ENCODE measurements at regions not wholly inside any gene's neighbourhood (a gene's known extent, or its start where the extent isn't known, plus 50 kb on each side); places are given as distances from the start of the nearest gene placed in this dataset.

GRCh38 chr10:2987185-2987768 lies 80.1 kb upstream of the PFKP start:
- no peaks in the 10 kb centered on the region for H3K79me1 ChIP-seq (ENCODE audit: insufficient read depth, low read depth, low read length, poor library complexity, severe bottlenecking)
- H3K27me3 ChIP-seq (ENCODE audit: insufficient read depth, low read length), result no peaks in the 10 kb centered on the region
- H2BK120ac ChIP-seq (ENCODE audit: low read depth, low read length, poor library complexity, severe bottlenecking), result no peak overlapping the region
- no peak overlapping the region for H3K4me2 ChIP-seq (ENCODE audit: insufficient read depth, insufficient read length, low read length)
- H4K5ac ChIP-seq (ENCODE audit: insufficient read length, low read depth, low read length), result no peak overlapping the region
- no peak overlapping the region for H3K23ac ChIP-seq (ENCODE audit: insufficient read length, low read depth, low read length)
- peaks cover 6 to 7% of the 10 kb centered on the region in 2 experiments; a peak in 4 of 5 replicates for H3K9me3 Mint-ChIP-seq
- no peak overlapping the region for H2BK20ac ChIP-seq (ENCODE audit: low read depth, low read length, poor library complexity, severe bottlenecking)
- H2AK5ac ChIP-seq (ENCODE audit: insufficient read length, low read length), result no peak overlapping the region
- H3K79me2 ChIP-seq (ENCODE audit: insufficient read depth, low read length), result no peaks in the 10 kb centered on the region
- no CpG with 5 or more reads among the region's 2 CpGs for WGBS (ENCODE audit: extremely low coverage, insufficient read length, low lambda C conversion rate)
- peaks cover 9 to 24% of the 10 kb centered on the region in 2 experiments for H3K4me1 Mint-ChIP-seq
- H3K4me3 Mint-ChIP-seq, result no peak overlapping the region
- no peak overlapping the region for H3K4ac ChIP-seq (ENCODE audit: low read depth, low read length)
- H3K14ac ChIP-seq (ENCODE audit: insufficient read depth, low read length), result no peak overlapping the region
- H3K9ac ChIP-seq (ENCODE audit: extremely low read depth, insufficient read length, low read length), result no peak overlapping the region
- H3K27me3 Mint-ChIP-seq (ENCODE audit: low read depth), result peaks cover 3% of the 10 kb centered on the region
- H2BK15ac ChIP-seq (ENCODE audit: low read depth, low read length), result no peak overlapping the region
- no peak overlapping the region for H2BK5ac ChIP-seq (ENCODE audit: insufficient read length, low read length)
- peaks cover 0 to 5% (median 0%) of the 10 kb centered on the region in 3 experiments; a peak in 2 of 7 replicates for H3K36me3 Mint-ChIP-seq (ENCODE audit: insufficient read depth in 1 of 3, low read depth in 3 of 3)
- H3K9me3 ChIP-seq (ENCODE audit: control insufficient read depth, low read depth, low read length), result no peaks in the 10 kb centered on the region
- no peak overlapping the region for H3K27ac Mint-ChIP-seq
- no peak overlapping the region for H3T11ph ChIP-seq (ENCODE audit: low read length)
- no peak overlapping the region for H3K27ac ChIP-seq (ENCODE audit: insufficient read length, low read depth, low read length)
- H4K8ac ChIP-seq (replicated peaks; ENCODE audit: insufficient read length, low read depth, low read length), result no peak overlapping the region
- no peak overlapping the region for H2BK12ac ChIP-seq (ENCODE audit: insufficient read length, low read depth, low read length)
- DNase-seq, result no peak
- H3K18ac ChIP-seq (ENCODE audit: insufficient read length, low read depth, low read length), result no peak overlapping the region
- H2AFZ ChIP-seq (ENCODE audit: low read length), result no peak overlapping the region
- no peak overlapping the region for H3K56ac ChIP-seq (ENCODE audit: insufficient read length, low read depth, low read length)
- H3K23me2 ChIP-seq (ENCODE audit: insufficient read length, low read depth, low read length, poor library complexity, severe bottlenecking), result no peaks in the 10 kb centered on the region
- H4K20me1 ChIP-seq (ENCODE audit: control insufficient read depth, insufficient read depth, insufficient read length), result no peaks in the 10 kb centered on the region
- H4K91ac ChIP-seq (ENCODE audit: insufficient read length, low read depth, low read length), result no peak overlapping the region
- TF ChIP-seq CTCF (conservative IDR thresholded peaks at IDR 0.05), result no peak
- H3K4me1 ChIP-seq (ENCODE audit: insufficient read depth, low read length), result no peaks in the 10 kb centered on the region; the same call in 1 of the 2 replicates
